ENCODE measurements at regions not wholly inside any gene's neighbourhood (a gene's known extent, or its start where the extent isn't known, plus 50 kb on each side); places are given as distances from the start of the nearest gene placed in this dataset.

DNA sequence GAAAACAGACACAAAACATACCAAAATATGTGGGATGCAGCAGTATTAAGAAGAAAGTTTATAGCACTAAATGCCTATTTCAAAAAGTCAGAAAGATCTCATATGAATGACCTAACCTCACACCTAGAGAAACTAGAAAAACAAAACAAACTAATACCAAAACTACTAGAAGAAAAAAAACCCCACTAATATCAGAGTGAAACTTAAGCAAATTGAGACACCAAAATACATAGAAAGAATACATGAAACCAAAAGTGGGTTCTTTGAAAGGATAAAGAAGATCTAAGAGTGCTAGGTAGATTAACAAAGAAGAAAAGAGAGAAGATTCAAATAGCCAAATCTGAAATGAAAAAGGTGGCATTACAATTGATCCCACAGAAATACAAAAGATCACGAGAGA, 494.1 kb downstream of the SH2D4B start (continued):
- TF ChIP-seq RAD51 (IDR thresholded peaks at IDR 0.05) (no peak), NBN (IDR thresholded peaks at IDR 0.05) (peak; percentile 76; the same call in 1 of the 2 replicates), EP300 (IDR thresholded peaks at IDR 0.05; ENCODE audit: borderline replicate concordance in 1 of 2, control insufficient read depth in 1 of 2, low read depth in 2 of 2, low read length in 2 of 2) (peak; percentile 18 to 52; a peak in 1 of 4 replicates), NR2C1 (IDR thresholded peaks at IDR 0.05) (no peak), ZNF217 (IDR thresholded peaks at IDR 0.05) (peak; percentile 46; the same call in 1 of the 2 replicates), NFYA (IDR thresholded peaks at IDR 0.05; ENCODE audit: borderline replicate concordance, low read depth, low read length) (no peak), ESRRA (IDR thresholded peaks at IDR 0.05; ENCODE audit: low read length) (no peak), RUNX3 (IDR thresholded peaks at IDR 0.05; ENCODE audit: low read length) (peak; percentile 73), CREM (IDR thresholded peaks at IDR 0.05; ENCODE audit: low read depth) (peak; percentile 28; the same call in 1 of the 2 replicates), POU2F2 (IDR thresholded peaks at IDR 0.05; ENCODE audit: borderline replicate concordance, low read depth, low read length) (no peak), MEF2A (IDR thresholded peaks at IDR 0.05; ENCODE audit: insufficient read depth, low read depth, low read length) (0 out of 2 replicates have a peak, but pooled peaks have one; percentile 29), IKZF2 (IDR thresholded peaks at IDR 0.05) (peak; percentile 65 to 68; a peak in 3 of 4 replicates), ZNF622 (IDR thresholded peaks at IDR 0.05) (no peak), PAX5 (IDR thresholded peaks at IDR 0.05; ENCODE audit: borderline replicate concordance, low read depth, low read length) (no peak), MYC (IDR thresholded peaks at IDR 0.05; ENCODE audit: insufficient read depth, insufficient read length, insufficient replicate concordance, low read length, severe bottlenecking) (no peak), JUNB (IDR thresholded peaks at IDR 0.05) (peak; percentile 86), EZH2 (IDR thresholded peaks at IDR 0.05; ENCODE audit: borderline replicate concordance, control insufficient read depth, low read depth, low read length) (no peak), NFXL1 (IDR thresholded peaks at IDR 0.05; ENCODE audit: borderline replicate concordance) (no peak), MTA2 (IDR thresholded peaks at IDR 0.05; ENCODE audit: low read depth) (peak; percentile 89), SPI1 (IDR thresholded peaks at IDR 0.05; ENCODE audit: borderline replicate concordance, insufficient read depth, low read depth, low read length) (no peak), CREB1 (IDR thresholded peaks at IDR 0.05; ENCODE audit: low read depth) (no peak), FOXM1 (IDR thresholded peaks at IDR 0.05; ENCODE audit: low read depth, low read length) (peak; percentile 56; the same call in 1 of the 2 replicates), ZNF24 (IDR thresholded peaks at IDR 0.05) (0 out of 2 replicates have a peak, but pooled peaks have one; percentile 26), BHLHE40 (IDR thresholded peaks at IDR 0.05; ENCODE audit: borderline replicate concordance in 1 of 2, low read depth in 2 of 2, low read length in 1 of 2) (0 out of 4 replicates have a peak, but pooled peaks of 1 of the 2 experiments have one; percentile 13)
- TF ChIP-seq, protein P1, sequence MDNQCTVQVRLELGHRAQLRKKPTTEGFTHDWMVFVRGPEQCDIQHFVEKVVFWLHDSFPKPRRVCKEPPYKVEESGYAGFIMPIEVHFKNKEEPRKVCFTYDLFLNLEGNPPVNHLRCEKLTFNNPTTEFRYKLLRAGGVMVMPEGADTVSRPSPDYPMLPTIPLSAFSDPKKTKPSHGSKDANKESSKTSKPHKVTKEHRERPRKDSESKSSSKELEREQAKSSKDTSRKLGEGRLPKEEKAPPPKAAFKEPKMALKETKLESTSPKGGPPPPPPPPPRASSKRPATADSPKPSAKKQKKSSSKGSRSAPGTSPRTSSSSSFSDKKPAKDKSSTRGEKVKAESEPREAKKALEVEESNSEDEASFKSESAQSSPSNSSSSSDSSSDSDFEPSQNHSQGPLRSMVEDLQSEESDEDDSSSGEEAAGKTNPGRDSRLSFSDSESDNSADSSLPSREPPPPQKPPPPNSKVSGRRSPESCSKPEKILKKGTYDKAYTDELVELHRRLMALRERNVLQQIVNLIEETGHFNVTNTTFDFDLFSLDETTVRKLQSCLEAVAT (IDR thresholded peaks at IDR 0.05), result peak; percentile 66; the same call in 1 of the 2 replicates
- TF ChIP-seq, protein P2, sequence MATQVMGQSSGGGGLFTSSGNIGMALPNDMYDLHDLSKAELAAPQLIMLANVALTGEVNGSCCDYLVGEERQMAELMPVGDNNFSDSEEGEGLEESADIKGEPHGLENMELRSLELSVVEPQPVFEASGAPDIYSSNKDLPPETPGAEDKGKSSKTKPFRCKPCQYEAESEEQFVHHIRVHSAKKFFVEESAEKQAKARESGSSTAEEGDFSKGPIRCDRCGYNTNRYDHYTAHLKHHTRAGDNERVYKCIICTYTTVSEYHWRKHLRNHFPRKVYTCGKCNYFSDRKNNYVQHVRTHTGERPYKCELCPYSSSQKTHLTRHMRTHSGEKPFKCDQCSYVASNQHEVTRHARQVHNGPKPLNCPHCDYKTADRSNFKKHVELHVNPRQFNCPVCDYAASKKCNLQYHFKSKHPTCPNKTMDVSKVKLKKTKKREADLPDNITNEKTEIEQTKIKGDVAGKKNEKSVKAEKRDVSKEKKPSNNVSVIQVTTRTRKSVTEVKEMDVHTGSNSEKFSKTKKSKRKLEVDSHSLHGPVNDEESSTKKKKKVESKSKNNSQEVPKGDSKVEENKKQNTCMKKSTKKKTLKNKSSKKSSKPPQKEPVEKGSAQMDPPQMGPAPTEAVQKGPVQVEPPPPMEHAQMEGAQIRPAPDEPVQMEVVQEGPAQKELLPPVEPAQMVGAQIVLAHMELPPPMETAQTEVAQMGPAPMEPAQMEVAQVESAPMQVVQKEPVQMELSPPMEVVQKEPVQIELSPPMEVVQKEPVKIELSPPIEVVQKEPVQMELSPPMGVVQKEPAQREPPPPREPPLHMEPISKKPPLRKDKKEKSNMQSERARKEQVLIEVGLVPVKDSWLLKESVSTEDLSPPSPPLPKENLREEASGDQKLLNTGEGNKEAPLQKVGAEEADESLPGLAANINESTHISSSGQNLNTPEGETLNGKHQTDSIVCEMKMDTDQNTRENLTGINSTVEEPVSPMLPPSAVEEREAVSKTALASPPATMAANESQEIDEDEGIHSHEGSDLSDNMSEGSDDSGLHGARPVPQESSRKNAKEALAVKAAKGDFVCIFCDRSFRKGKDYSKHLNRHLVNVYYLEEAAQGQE (IDR thresholded peaks at IDR 0.05; ENCODE audit: low read depth, low read length), result no peak
